MM.1S (cell line): ENCODE measurements at regions not wholly inside any gene's neighbourhood (a gene's known extent, or its start where the extent isn't known, plus 50 kb on each side); places are given as distances from the start of the nearest gene placed in this dataset.

Experiments used
- DNase-seq: peaks from one replicate; pipeline ENCODE4 v3.0.0-alpha.2; 2015
- H2AFZ ChIP-seq: fragments of 300-600 bp; sonication (generic); 2 replicates; pipeline ENCODE4 v1.6.0; 2016; ENCODE audit warnings: antibody characterized with exemption, low read length
- H3F3A ChIP-seq: fragments of 300-600 bp; sonication (generic); 2 replicates; pipeline ENCODE4 v1.6.1; 2016; ENCODE audit warnings: mild to moderate bottlenecking, antibody characterized with exemption, low read length, moderate library complexity, mixed read lengths; ENCODE audit not compliant: insufficient read depth
- H3K27ac ChIP-seq: fragments of 300-600 bp; sonication (generic); 2 replicates; pipeline ENCODE4 v1.5.1; 2016; ENCODE audit warnings: mild to moderate bottlenecking, low read length
- H3K27me3 ChIP-seq: fragments of 300-600 bp; sonication (generic); replicated peaks from 2 replicates; pipeline ENCODE4 v1.6.0; 2016; ENCODE audit warnings: low read length; ENCODE audit not compliant: insufficient read depth
- H3K36me3 ChIP-seq: fragments of 300-600 bp; sonication (generic); replicated peaks from 2 replicates; pipeline ENCODE4 v1.6.1; 2016; ENCODE audit warnings: mild to moderate bottlenecking, low read length, mixed read lengths; ENCODE audit not compliant: insufficient read depth
- H3K4me1 ChIP-seq: fragments of 300-600 bp; sonication (generic); 2 replicates; pipeline ENCODE4 v1.6.1; 2016; ENCODE audit warnings: low read length, mixed read lengths
- H3K4me2 ChIP-seq: fragments of 300-600 bp; sonication (generic); 2 replicates; pipeline ENCODE4 v1.6.0; 2016; ENCODE audit warnings: low read depth, low read length
- H3K4me3 ChIP-seq: fragments of 300-600 bp; sonication (generic); 2 replicates; pipeline ENCODE4 v1.5.1; 2016; ENCODE audit warnings: low read length, mixed read lengths
- H3K79me2 ChIP-seq: fragments of 300-600 bp; sonication (generic); 2 replicates; pipeline ENCODE4 v1.6.1; 2016; ENCODE audit warnings: mixed run types, low read length, mixed read lengths
- H3K9ac ChIP-seq: fragments of 300-600 bp; sonication (generic); 2 replicates; pipeline ENCODE4 v1.6.1; 2016; ENCODE audit warnings: low read length, mixed read lengths
- H3K9me2 ChIP-seq: fragments of 300-600 bp; sonication (generic); replicated peaks from 2 replicates; pipeline ENCODE4 v1.6.1; 2016; ENCODE audit warnings: mild to moderate bottlenecking, low read length, mixed read lengths; ENCODE audit not compliant: insufficient read depth
- H3K9me3 ChIP-seq: fragments of 300-600 bp; sonication (generic); replicated peaks from 2 replicates; pipeline ENCODE4 v1.6.1; 2016; ENCODE audit warnings: mild to moderate bottlenecking, low read length, mixed read lengths; ENCODE audit not compliant: insufficient read depth
- H4K20me1 ChIP-seq: fragments of 300-600 bp; sonication (generic); 2 replicates; pipeline ENCODE4 v1.6.1; 2016; ENCODE audit warnings: mild to moderate bottlenecking, low read length, moderate library complexity, mixed read lengths; ENCODE audit not compliant: insufficient read depth
- CTCF ChIP-seq: fragments of 300-600 bp; sonication (generic); IDR thresholded peaks from 2 replicates; pipeline ENCODE4 v1.5.1; 2016; ENCODE audit warnings: antibody characterized with exemption, low read length, mixed read lengths
- EZH2 ChIP-seq: fragments of 300-600 bp; sonication (generic); optimal IDR thresholded peaks from 2 replicates; pipeline ENCODE3; 2017; ENCODE audit warnings: low read depth, mild to moderate bottlenecking, antibody characterized with exemption, low read length, mixed read lengths
- EZH2phosphoT487 ChIP-seq: fragments of 300-600 bp; sonication (generic); IDR thresholded peaks from 2 replicates; pipeline ENCODE4 v1.6.1; 2018; ENCODE audit warnings: antibody characterized with exemption, low read length

GRCh38 chr2:79432731-79433146 lies 80.1 kb upstream of the CTNNA2 start:
- no peak overlapping the region for H3K4me3 ChIP-seq
- H3K79me2 ChIP-seq: no peaks in the 10 kb centered on the region
- no peaks in the 10 kb centered on the region for H3K9me2 ChIP-seq
- H3K27ac ChIP-seq: no peak overlapping the region
- H3K4me2 ChIP-seq: no peak overlapping the region
- no peaks in the 10 kb centered on the region for H3K36me3 ChIP-seq
- no peaks in the 10 kb centered on the region for H3F3A ChIP-seq
- H3K9ac ChIP-seq: no peak overlapping the region
- H2AFZ ChIP-seq: no peak overlapping the region
- no peak for DNase-seq
- no peaks in the 10 kb centered on the region for H4K20me1 ChIP-seq
- H3K9me3 ChIP-seq: no peaks in the 10 kb centered on the region
- no peaks in the 10 kb centered on the region for H3K4me1 ChIP-seq
- TF ChIP-seq EZH2phosphoT487 (no peak), EZH2 (no peak), CTCF (no peak)
- H3K27me3 ChIP-seq: no peaks in the 10 kb centered on the region

DNA sequence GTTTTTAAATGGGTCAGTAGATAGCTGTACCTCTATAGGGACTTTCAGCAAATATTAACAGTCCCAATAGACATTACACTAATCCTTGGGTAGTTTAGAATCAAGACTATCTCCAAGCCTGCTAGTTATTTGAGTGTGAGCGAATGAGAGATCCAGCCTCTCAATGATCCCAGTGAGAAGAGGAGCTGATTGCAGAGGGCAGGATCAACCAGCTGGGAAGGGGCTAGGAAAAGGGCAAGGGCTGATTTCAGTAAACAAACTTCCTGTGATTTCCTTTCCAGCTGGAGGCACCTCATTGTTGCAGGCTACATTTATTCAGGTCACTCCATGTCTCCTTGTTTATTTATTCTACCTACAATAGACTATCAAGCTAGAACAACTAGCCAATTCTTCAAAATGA lies 84.1 kb upstream of the CTNNA2 start:
- no peaks in the 10 kb centered on the region for H3K4me1 ChIP-seq
- no peaks in the 10 kb centered on the region for H3K79me2 ChIP-seq
- no peak overlapping the region for H3K4me3 ChIP-seq
- H3K9me2 ChIP-seq: no peaks in the 10 kb centered on the region
- no peaks in the 10 kb centered on the region for H3K27me3 ChIP-seq
- no peaks in the 10 kb centered on the region for H3F3A ChIP-seq
- H3K27ac ChIP-seq: no peak overlapping the region
- no peak for TF ChIP-seq CTCF
- no peak for TF ChIP-seq EZH2
- TF ChIP-seq EZH2phosphoT487: no peak
- no peak overlapping the region for H3K9ac ChIP-seq
- H4K20me1 ChIP-seq: no peaks in the 10 kb centered on the region
- no peak overlapping the region for H3K4me2 ChIP-seq
- no peaks in the 10 kb centered on the region for H3K36me3 ChIP-seq
- H3K9me3 ChIP-seq: no peaks in the 10 kb centered on the region
- no peak overlapping the region for H2AFZ ChIP-seq
- no peak for DNase-seq

DNA sequence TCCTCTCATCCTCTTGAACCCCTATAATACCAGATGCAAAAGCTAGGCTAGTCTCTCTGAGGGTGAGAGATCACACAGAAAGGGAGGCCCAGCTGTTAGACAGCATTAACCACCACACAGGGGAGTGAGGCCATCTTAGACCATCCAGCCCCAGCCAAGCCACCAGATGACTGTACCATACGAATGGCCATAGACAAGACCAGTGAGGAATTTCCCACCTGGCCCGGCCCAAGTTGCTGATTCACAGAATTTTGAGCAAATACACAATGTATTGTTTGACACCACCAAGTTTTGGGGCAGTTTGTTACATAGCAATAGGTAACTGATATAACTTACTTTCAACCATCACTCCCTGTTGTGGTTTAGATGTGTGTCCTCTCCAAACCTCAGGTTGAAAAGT lies 98.2 kb upstream of the CTNNA2 start:
- no peaks in the 10 kb centered on the region for H3K36me3 ChIP-seq
- no peaks in the 10 kb centered on the region for H3K27me3 ChIP-seq
- H3F3A ChIP-seq: no peaks in the 10 kb centered on the region
- no peaks in the 10 kb centered on the region for H3K79me2 ChIP-seq
- no peaks in the 10 kb centered on the region for H3K4me1 ChIP-seq
- H2AFZ ChIP-seq: no peak overlapping the region
- no peak overlapping the region for H3K4me2 ChIP-seq
- TF ChIP-seq EZH2phosphoT487 (no peak), EZH2 (no peak), CTCF (no peak)
- H3K9me2 ChIP-seq: no peaks in the 10 kb centered on the region
- no peak overlapping the region for H3K9ac ChIP-seq
- H3K27ac ChIP-seq: no peak overlapping the region
- H3K9me3 ChIP-seq: no peaks in the 10 kb centered on the region
- H3K4me3 ChIP-seq: no peak overlapping the region
- no peaks in the 10 kb centered on the region for H4K20me1 ChIP-seq
- DNase-seq: no peak
